Kidney epithelial cell (primary cell): ENCODE measurements at regions not wholly inside any gene's neighbourhood (a gene's known extent, or its start where the extent isn't known, plus 50 kb on each side); places are given as distances from the start of the nearest gene placed in this dataset.

ENCODE experiments used
- DNase-seq: peaks from one replicate; pipeline ENCODE4 v3.0.0-alpha.2; 2010; ENCODE audit warnings: low read depth
- H3K27me3 ChIP-seq: 2 replicates; pipeline ENCODE4 v1.6.0; 2011; ENCODE audit warnings: low read length; ENCODE audit not compliant: control insufficient read depth, insufficient read depth
- H3K36me3 ChIP-seq: 2 replicates; pipeline ENCODE4 v1.5.1; 2011; ENCODE audit warnings: low read length; ENCODE audit not compliant: control insufficient read depth, insufficient read depth
- H3K4me3 ChIP-seq: 2 replicates; pipeline ENCODE4 v1.5.1; 2011; ENCODE audit warnings: low read depth, mild to moderate bottlenecking, control low read depth, low read length
- TF ChIP-seq, protein P1 (sequence below): IDR thresholded peaks from 2 replicates; pipeline ENCODE4 v1.5.1; 2011; ENCODE audit warnings: mild to moderate bottlenecking, moderate library complexity, low read length, control low read depth, inconsistent platforms; ENCODE audit not compliant: insufficient read depth, poor library complexity, severe bottlenecking

- TF ChIP-seq, protein P1, sequence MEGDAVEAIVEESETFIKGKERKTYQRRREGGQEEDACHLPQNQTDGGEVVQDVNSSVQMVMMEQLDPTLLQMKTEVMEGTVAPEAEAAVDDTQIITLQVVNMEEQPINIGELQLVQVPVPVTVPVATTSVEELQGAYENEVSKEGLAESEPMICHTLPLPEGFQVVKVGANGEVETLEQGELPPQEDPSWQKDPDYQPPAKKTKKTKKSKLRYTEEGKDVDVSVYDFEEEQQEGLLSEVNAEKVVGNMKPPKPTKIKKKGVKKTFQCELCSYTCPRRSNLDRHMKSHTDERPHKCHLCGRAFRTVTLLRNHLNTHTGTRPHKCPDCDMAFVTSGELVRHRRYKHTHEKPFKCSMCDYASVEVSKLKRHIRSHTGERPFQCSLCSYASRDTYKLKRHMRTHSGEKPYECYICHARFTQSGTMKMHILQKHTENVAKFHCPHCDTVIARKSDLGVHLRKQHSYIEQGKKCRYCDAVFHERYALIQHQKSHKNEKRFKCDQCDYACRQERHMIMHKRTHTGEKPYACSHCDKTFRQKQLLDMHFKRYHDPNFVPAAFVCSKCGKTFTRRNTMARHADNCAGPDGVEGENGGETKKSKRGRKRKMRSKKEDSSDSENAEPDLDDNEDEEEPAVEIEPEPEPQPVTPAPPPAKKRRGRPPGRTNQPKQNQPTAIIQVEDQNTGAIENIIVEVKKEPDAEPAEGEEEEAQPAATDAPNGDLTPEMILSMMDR: no peak
- no peak overlapping the region for H3K4me3 ChIP-seq
- no peak for DNase-seq
- no peaks in the 10 kb centered on the region for H3K36me3 ChIP-seq
- H3K27me3 ChIP-seq: no peaks in the 10 kb centered on the region
These were observed 116.8 kb upstream of the ST6GAL2 start for GRCh38 chr2:107002735-107003134.

- TF ChIP-seq, protein P1: no peak
- no peak overlapping the region for H3K4me3 ChIP-seq
- no peaks in the 10 kb centered on the region for H3K36me3 ChIP-seq
- no peak for DNase-seq
- H3K27me3 ChIP-seq: no peaks in the 10 kb centered on the region
These were observed 119.9 kb upstream of the ST6GAL2 start for GRCh38 chr2:107005853-107006252.

- H3K36me3 ChIP-seq: no peaks in the 10 kb centered on the region
- DNase-seq: no peak
- H3K27me3 ChIP-seq: no peaks in the 10 kb centered on the region
- TF ChIP-seq, protein P1: no peak
- no peak overlapping the region for H3K4me3 ChIP-seq
These were observed 120.9 kb upstream of the ST6GAL2 start for GRCh38 chr2:107006836-107007235.

- Histone ChIP-seq H3K27me3 (no peaks in the 10 kb centered on the region), H3K36me3 (no peaks in the 10 kb centered on the region), H3K4me3 (no peak overlapping the region)
- no peak for DNase-seq
- TF ChIP-seq, protein P1: no peak
These were observed 122.0 kb upstream of the ST6GAL2 start for GRCh38 chr2:107007927-107008326.

GRCh38 chr2:107008843-107009242 lies 122.9 kb upstream of the ST6GAL2 start:
- no peaks in the 10 kb centered on the region for H3K36me3 ChIP-seq
- H3K4me3 ChIP-seq: no peak overlapping the region
- TF ChIP-seq, protein P1: no peak
- DNase-seq: no peak
- H3K27me3 ChIP-seq: no peaks in the 10 kb centered on the region

GRCh38 chr2:107009275-107009674 lies 123.3 kb upstream of the ST6GAL2 start:
- H3K4me3 ChIP-seq: no peak overlapping the region
- H3K27me3 ChIP-seq: no peaks in the 10 kb centered on the region
- H3K36me3 ChIP-seq: no peaks in the 10 kb centered on the region
- TF ChIP-seq, protein P1: no peak
- DNase-seq: no peak
